Esophagus (tissue), 2 donors: ENCODE measurements at regions not wholly inside any gene's neighbourhood (a gene's known extent, or its start where the extent isn't known, plus 50 kb on each side); places are given as distances from the start of the nearest gene placed in this dataset.

Source experiments
- H3K27ac ChIP-seq, 2 donors: one replicate each; pipeline ENCODE4 v1.5.1; 2013; ENCODE audit warnings: low read depth in 2 of 2, mild to moderate bottlenecking in 2 of 2, inconsistent platforms in 1 of 2, low read length in 1 of 2, moderate library complexity in 1 of 2
- H3K27me3 ChIP-seq, 2 donors: one replicate each; pipeline ENCODE4 v1.6.1; 2013; ENCODE audit warnings: low read length in 2 of 2, control low read depth in 1 of 2, mild to moderate bottlenecking in 1 of 2; ENCODE audit not compliant: insufficient read depth in 2 of 2, control insufficient read depth in 1 of 2
- H3K36me3 ChIP-seq, 2 donors: one replicate each; pipeline ENCODE4 v1.6.1; 2013; ENCODE audit warnings: low read length in 1 of 2; ENCODE audit not compliant: control insufficient read depth in 2 of 2, insufficient read depth in 2 of 2
- H3K4me1 ChIP-seq, 2 donors: one replicate each; pipeline ENCODE4 v1.6.1; 2013; ENCODE audit warnings: low read length in 1 of 2; ENCODE audit not compliant: control insufficient read depth in 2 of 2, insufficient read depth in 2 of 2
- H3K4me3 ChIP-seq, 2 donors: one replicate each; pipeline ENCODE4 v1.5.1; 2013; ENCODE audit warnings: low read length in 2 of 2, mild to moderate bottlenecking in 2 of 2, low read depth in 1 of 2, moderate library complexity in 1 of 2
- H3K9me3 ChIP-seq, 2 donors: one replicate each; pipeline ENCODE4 v1.6.1; 2013; ENCODE audit warnings: mild to moderate bottlenecking in 2 of 2, low read depth in 1 of 2, low read length in 1 of 2, moderate library complexity in 1 of 2; ENCODE audit not compliant: control insufficient read depth in 2 of 2, insufficient read depth in 1 of 2
- WGBS, 2 donors: extraction: QIAGEN DNeasy Blood & Tissue Kit; methylation state at CpG; one replicate each; pipeline ENCODE4 v1.1.7; 2013; 5-methylcytosine and 5-hydroxymethylcytosine counted together
- donor health status: healthy with polysubstance abuse.
- donor health status: Bipolar disorder and iron deficiency.

DNA sequence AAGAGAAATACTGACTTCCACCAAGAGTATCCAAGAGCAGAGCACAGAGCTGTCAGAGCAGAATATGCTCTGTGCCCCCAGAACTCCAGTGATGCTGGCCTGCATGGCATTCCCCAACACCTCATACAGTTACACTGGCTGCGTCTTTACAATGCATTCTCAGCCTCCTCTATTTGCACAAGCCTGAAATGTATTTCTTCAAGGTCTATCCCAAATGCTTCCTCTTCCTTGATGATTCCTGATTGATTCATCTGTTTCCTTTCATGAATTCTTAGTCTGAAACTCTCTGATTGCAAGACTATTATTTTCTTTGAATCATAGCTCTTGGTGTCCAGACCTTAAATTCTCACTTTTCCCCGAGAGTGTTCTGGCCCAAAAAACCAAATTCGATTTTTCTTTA is 664.7 kb downstream of the MECOM start:
- WGBS, 2 donors: 76 to 87% methylated on average over 3 of the region's 3 CpGs
- Histone ChIP-seq H3K4me1 (no peaks in the 10 kb centered on the region), H3K4me3 (no peak overlapping the region), H3K27me3 (no peaks in the 10 kb centered on the region), H3K36me3 (no peaks in the 10 kb centered on the region), H3K27ac (no peak overlapping the region), H3K9me3 (no peaks in the 10 kb centered on the region)

DNA sequence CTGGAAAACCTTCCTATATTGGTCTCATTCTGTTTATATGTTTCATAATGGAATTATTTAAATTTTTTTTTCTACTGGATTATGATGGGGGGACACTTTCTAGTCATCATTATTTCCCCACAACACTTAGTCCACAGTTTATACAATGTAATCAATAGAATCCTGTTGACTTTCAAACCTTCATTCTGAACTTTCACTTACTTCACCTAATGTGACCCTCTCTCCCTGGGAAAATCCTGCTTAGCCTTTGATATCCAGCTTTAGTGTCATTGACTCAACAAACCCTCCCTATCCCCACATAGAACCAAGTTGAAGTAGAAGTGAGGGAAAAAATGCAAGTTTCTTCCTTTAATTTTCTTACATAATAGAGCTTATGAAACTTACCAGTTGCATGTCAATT is 666.0 kb downstream of the MECOM start:
- Histone ChIP-seq H3K4me1 (no peaks in the 10 kb centered on the region), H3K36me3 (no peaks in the 10 kb centered on the region), H3K27ac (no peak overlapping the region), H3K9me3 (no peaks in the 10 kb centered on the region), H3K4me3 (no peak overlapping the region), H3K27me3 (no peaks in the 10 kb centered on the region)

DNA sequence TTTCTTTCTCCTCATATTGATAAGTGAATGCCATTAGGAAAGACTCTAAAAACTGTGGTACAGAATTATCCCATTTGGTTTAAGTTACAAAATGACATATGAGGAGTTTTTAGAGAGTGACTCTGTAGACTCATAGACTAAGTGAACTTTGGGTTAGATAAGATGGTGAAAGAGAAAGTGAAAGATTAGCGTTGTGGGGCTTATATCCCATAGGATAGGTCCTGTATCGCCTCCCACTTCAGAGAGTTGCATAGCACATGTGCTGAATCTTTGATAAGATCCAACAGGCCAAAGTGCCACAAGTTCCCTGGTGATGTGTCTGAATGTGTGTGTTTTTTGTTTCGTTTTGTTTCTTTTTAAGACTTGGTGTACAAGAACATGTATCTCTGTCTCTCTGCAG is 666.9 kb downstream of the MECOM start:
- Histone ChIP-seq H3K4me1 (no peaks in the 10 kb centered on the region), H3K27me3 (no peaks in the 10 kb centered on the region), H3K27ac (no peak overlapping the region), H3K4me3 (no peak overlapping the region), H3K9me3 (no peaks in the 10 kb centered on the region), H3K36me3 (no peaks in the 10 kb centered on the region)
- 80 to 90% methylated on average over 3 of the region's 3 CpGs for WGBS, 2 donors

DNA sequence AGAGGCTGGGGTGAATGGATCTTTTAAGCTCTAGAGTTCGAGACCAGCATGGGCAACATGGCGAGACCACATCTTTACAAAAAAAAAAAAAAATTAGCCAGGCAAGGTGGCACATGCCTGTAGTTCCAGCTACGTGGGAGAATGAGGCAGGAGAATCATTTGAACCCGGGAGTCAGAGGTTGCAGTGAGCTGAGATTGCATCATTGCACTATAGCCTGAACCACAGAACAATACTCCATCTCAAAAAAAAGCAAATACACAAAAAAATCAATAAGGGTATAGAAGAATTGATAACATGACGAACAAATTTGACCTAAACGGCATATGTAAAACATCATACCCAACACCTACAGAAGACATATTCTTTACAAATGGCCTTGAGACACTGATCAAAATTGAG is 668.4 kb downstream of the MECOM start:
- 91% methylated on average over 6 of the region's 6 CpGs for WGBS, 2 donors
- no peak overlapping the region for H3K27ac ChIP-seq
- H3K9me3 ChIP-seq: no peaks in the 10 kb centered on the region
- H3K27me3 ChIP-seq: no peaks in the 10 kb centered on the region
- H3K4me3 ChIP-seq: no peak overlapping the region
- H3K4me1 ChIP-seq: no peaks in the 10 kb centered on the region
- no peaks in the 10 kb centered on the region for H3K36me3 ChIP-seq

GRCh38 chr3:168991803-168992202 is 671.7 kb downstream of the MECOM start:
- Histone ChIP-seq H3K36me3 (no peaks in the 10 kb centered on the region), H3K4me3 (no peak overlapping the region), H3K27me3 (no peaks in the 10 kb centered on the region), H3K27ac (no peak overlapping the region), H3K4me1 (no peaks in the 10 kb centered on the region), H3K9me3 (no peaks in the 10 kb centered on the region)

- H3K36me3 ChIP-seq: no peaks in the 10 kb centered on the region
- H3K4me3 ChIP-seq: no peak overlapping the region
- H3K27me3 ChIP-seq: no peaks in the 10 kb centered on the region
- 75 to 78% methylated on average over 3 of the region's 3 CpGs for WGBS, 2 donors
- H3K9me3 ChIP-seq: no peaks in the 10 kb centered on the region
- H3K27ac ChIP-seq: no peak overlapping the region
- H3K4me1 ChIP-seq: no peaks in the 10 kb centered on the region
Measured at GRCh38 chr3:168990621-168991020, 672.9 kb downstream of the MECOM start.

DNA sequence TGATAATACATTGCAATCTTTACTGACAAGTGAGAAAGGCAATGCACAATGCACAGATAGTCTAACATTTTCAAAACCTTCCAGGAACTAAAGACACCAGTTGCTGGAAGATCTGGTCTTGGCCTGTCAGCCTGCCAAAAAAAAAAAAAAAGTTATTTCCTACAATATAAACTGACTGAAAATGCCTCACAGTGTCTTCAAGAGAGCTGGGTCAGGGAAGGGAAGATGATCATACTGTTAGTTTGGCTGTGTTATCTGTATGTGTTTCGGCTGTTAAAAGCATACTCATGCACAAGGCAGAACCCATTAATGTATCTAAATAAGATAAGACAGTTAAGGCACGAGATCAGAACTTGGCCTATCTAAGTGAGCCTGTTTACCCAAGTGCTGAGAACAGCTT is 673.4 kb downstream of the MECOM start:
- no peaks in the 10 kb centered on the region for H3K36me3 ChIP-seq
- 28 to 41% methylated on average over 2 of the region's 2 CpGs for WGBS, 2 donors
- H3K4me3 ChIP-seq: no peak overlapping the region
- no peaks in the 10 kb centered on the region for H3K9me3 ChIP-seq
- no peak overlapping the region for H3K27ac ChIP-seq
- H3K27me3 ChIP-seq: no peaks in the 10 kb centered on the region
- no peaks in the 10 kb centered on the region for H3K4me1 ChIP-seq

DNA sequence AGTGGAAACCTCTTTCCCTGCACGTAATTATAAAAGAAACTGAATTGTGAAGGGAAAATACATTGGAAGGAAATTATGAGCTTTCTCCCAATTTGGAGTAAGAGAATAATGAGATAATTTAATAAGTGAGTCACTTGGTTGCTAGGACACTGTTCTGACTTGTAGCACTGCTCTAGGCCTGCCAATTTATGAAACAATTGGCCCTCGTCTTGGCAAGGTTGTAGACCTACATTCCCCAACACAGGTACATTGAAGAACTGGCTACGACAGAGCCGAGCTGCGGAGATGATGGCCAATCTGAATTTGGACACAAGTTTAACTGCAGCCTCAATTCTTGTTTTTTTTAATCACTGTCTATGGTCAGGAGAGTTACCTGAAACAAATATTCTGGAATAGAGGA is 674.1 kb downstream of the MECOM start:
- Histone ChIP-seq H3K36me3 (no peaks in the 10 kb centered on the region), H3K9me3 (no peaks in the 10 kb centered on the region), H3K4me1 (no peaks in the 10 kb centered on the region), H3K27ac (peak overlapping the region in 1 of 2 donors; percentile 13), H3K27me3 (no peaks in the 10 kb centered on the region), H3K4me3 (no peak overlapping the region)
- 31 to 53% methylated on average over 5 of the region's 5 CpGs for WGBS, 2 donors

GRCh38 chr3:168988853-168989252 is 674.7 kb downstream of the MECOM start:
- Histone ChIP-seq H3K9me3 (no peaks in the 10 kb centered on the region), H3K27me3 (no peaks in the 10 kb centered on the region), H3K36me3 (no peaks in the 10 kb centered on the region), H3K4me1 (no peaks in the 10 kb centered on the region), H3K4me3 (no peak overlapping the region), H3K27ac (no peak overlapping the region)
- WGBS, 2 donors: 26 to 42% methylated on average over 1 of the region's 1 CpG

GRCh38 chr3:168984872-168985271 is 678.6 kb downstream of the MECOM start:
- no peak overlapping the region for H3K4me3 ChIP-seq
- H3K27me3 ChIP-seq: no peaks in the 10 kb centered on the region
- H3K36me3 ChIP-seq: no peaks in the 10 kb centered on the region
- no peaks in the 10 kb centered on the region for H3K9me3 ChIP-seq
- no peaks in the 10 kb centered on the region for H3K4me1 ChIP-seq
- H3K27ac ChIP-seq: no peak overlapping the region
- 65 to 71% methylated on average over 1 of the region's 1 CpG for WGBS, 2 donors
